ENCODE measurements at regions not wholly inside any gene's neighbourhood (a gene's known extent, or its start where the extent isn't known, plus 50 kb on each side); places are given as distances from the start of the nearest gene placed in this dataset.

GRCh38 chr11:86182976-86183584 lies 61.5 kb upstream of the EED start:
- TF ChIP-seq CTCF (IDR thresholded peaks at IDR 0.05) (no peak), POLR2A (IDR thresholded peaks at IDR 0.05) (no peak)

All from thyroid gland (tissue), 4 donors.